SKM-1 (cell line): ENCODE measurements at regions not wholly inside any gene's neighbourhood (a gene's known extent, or its start where the extent isn't known, plus 50 kb on each side); places are given as distances from the start of the nearest gene placed in this dataset.
A peak's percentile ranks its signal among the peaks of the same experiment; 100 is the strongest.

Experiments
- DNase-seq: peaks from one replicate; lab custom pipeline; 2025; ENCODE audit not compliant: unreplicated experiment; lab: John Stamatoyannopoulos, UW

GRCh38 chr13:106352850-106353249 lies 182.6 kb downstream of the EFNB2 start:
- DNase-seq, result no peak

GRCh38 chr13:106351251-106351650 lies 184.2 kb downstream of the EFNB2 start:
- no peak for DNase-seq

DNA sequence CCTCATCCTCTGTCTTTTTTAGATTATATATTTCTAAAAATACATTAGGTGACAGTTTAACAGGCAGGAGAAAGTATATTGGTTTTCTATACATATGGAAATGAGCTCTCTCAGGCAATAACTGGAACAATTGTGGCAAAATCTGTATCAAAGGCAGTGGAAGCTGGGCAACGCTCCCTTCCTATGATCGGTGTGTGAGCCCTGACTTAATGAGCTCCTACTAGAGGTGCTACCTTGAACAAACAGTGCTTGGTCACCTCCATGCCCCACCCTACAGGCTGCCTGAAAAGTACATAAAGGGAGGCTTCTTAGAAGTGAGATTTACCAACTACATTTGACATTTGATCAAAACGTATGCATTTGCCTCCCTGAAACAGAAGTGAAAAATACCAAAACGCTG lies 185.3 kb downstream of the EFNB2 start:
- no peak for DNase-seq

- no peak for DNase-seq
These were observed 186.2 kb downstream of the EFNB2 start for GRCh38 chr13:106349080-106349931.

- no peak for DNase-seq
These were observed 187.2 kb downstream of the EFNB2 start for GRCh38 chr13:106348075-106348840.

DNA sequence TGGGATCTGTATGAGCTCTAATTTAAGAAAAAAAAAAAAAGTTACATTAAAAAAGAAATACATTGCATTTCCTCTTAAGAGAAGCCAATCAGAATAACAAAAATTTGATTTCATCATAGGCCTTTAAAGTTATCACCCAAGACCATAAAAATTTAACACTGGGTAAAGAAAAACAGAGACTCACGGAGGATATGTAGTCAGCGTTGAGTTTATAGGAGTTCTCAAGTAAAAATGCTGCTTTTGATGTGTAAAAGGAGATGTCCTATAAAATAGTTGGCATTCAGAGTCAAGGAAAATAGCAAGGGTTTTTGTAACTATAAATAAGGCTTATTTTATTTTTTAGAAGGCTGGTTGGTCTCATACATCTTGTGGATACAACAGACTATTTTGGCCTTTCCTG lies 191.1 kb downstream of the EFNB2 start:
- no peak for DNase-seq

DNA sequence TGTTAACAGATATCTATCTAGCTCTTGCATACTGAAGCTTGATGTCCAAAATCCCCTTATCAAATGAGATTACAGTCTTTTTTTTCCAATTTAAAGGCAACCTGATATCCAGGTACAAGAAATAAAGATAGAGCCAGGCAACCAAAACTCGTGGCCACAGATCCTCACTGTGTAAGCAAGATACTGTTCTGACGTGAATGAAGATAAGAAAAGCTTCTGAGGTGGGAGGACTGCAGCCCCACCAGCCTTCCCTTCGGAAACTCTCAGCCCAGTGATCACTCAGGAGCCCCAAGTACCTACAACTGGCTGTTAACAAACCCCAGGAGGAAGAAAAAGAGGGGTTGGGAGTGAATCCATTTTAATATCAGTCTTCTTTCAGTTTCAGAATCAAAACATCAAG lies 191.6 kb downstream of the EFNB2 start:
- DNase-seq, result no peak

GRCh38 chr13:106340249-106340648 lies 195.2 kb downstream of the EFNB2 start:
- DNase-seq, result no peak

- DNase-seq, result no peak
These were observed 198.2 kb downstream of the EFNB2 start for GRCh38 chr13:106337096-106337850.

DNA sequence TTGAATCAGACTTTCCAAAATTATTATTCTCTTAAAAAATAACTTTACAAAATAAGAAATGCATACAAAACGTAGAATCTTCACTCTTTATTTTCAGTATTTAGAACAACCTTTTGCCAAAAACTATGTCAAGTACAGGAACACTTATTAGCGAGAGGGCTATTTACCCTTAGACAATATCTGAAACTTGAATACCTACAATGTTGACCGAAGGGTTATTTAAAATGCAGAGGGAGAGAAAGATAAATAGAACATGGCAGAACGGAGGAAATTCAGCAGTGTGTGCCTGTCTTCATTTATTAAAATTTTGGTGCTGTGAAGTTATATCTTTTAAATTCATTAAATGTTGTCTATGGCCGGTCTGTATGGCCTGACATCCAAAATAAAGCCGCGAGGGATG lies 198.8 kb downstream of the EFNB2 start:
- no peak for DNase-seq

DNA sequence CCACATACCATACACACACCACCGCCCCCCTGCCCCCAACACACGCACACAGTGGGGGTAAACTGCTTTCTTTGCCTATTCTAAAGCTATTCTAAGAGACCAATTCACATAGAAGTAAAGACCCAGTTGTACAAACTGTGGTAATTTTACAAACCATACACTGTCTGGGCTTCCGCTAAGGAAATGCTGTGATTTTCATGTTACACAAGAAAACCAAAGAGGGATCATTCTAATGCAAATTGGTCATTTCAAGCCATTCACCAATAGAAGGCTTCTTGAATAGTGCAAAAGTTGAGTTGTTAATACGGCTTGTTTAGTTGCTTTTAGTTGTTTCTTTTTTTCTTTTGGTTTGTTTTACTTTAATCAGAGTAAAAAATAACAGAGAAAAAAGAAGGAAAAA lies 202.8 kb downstream of the EFNB2 start:
- DNase-seq, result no peak

DNA sequence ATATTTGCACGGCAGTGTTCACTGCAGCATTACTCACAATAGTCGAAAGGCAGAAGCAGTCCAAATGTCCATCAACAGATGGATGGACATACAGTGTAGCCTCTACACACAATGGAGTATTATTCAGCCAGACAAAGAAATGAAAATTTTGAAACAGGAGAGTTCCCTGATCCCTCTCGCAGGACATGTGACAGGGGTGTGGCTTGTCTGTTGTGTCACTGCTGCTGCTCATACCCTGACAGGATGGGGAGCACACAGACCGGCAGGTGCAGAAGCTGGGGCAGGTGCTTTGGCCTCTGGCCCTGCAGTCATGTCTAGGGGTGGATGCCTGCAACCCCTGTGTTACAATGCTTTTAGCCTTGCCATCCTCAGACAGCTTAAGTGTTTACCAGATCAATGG lies 204.3 kb downstream of the EFNB2 start:
- DNase-seq, result no peak

- DNase-seq, result no peak
These were observed 205.5 kb downstream of the EFNB2 start for GRCh38 chr13:106329941-106330340.

DNA sequence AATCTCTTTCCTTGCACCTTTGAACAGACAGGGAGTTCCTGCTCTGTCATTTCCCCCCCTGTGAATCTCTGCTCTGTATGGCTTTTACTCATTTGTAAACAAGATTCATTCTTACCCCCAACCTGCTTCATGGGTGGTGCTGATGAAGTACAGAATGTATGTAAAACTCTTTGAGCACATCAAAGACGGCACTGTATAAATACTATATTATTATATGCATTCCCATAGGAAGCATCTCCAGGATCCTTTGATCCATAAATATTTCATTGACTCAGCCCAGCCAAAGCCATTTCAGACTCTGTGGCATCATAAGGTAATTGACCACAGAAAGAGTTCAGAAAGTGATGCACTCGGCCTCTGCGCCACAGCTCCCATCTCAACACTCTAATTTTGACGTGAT lies 208.7 kb downstream of the EFNB2 start:
- DNase-seq, result no peak

DNA sequence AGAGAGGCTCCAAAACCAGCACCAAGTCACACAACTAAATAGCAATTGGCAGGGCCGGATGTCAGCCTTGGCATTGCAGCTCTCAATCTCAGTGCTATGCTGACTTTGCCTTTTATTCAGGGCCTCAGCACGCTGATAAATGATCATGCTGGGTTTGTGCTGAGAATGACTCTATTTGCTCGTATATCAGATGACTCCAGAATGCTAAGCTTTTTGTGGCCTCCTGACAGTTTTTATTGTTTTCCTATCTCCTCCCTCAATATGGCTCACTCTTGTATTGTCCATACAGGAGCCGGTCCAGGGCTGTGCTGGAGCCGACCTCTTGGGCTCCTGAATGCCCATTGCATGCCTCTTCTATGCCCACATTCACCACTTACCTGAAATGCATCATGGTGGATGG lies 211.0 kb downstream of the EFNB2 start:
- no peak for DNase-seq

DNA sequence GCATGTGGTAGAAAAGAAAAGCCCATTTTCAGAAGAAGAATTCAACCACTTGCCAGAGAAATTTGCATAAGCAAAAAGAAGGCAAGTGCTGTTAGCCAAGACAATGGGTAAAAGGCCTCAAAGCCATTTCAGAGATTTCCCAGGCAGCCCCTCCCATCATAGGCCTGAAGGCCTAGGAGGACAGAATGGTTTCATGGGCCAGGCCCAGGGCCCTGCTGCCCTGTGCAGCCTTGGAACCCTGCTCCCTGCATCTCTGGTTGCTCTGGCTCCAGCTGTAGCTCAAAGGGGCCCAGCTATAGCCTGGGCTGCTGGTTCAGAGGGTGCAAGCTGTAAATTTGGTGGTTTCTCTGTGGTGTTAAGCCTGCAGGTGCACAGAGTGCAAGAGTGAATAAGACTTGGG lies 212.8 kb downstream of the EFNB2 start:
- DNase-seq, result no peak

GRCh38 chr13:106318941-106319411 lies 216.5 kb downstream of the EFNB2 start:
- peak; percentile 28 for DNase-seq

DNA sequence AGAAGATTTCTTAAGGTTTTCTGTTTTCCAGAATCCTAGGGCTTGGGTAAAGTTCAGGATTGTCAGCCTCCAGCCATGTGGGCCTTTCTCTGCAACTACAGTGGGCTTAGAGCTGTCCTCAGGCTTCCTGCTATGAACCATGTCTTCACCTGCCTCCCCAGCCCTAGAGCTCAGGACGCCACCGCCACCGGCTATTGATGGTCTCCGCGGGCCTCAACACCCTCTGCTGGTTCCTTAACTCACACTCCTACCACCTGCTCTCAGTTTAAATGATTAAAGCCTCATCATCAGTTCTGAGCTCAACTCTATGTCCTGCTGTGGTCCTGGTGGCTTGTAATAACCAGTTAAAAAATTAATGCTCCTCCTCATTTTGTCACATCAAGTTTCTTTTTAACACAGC lies 221.0 kb downstream of the EFNB2 start:
- no peak for DNase-seq

GRCh38 chr13:106311004-106311403 lies 224.5 kb downstream of the EFNB2 start:
- no peak for DNase-seq

DNA sequence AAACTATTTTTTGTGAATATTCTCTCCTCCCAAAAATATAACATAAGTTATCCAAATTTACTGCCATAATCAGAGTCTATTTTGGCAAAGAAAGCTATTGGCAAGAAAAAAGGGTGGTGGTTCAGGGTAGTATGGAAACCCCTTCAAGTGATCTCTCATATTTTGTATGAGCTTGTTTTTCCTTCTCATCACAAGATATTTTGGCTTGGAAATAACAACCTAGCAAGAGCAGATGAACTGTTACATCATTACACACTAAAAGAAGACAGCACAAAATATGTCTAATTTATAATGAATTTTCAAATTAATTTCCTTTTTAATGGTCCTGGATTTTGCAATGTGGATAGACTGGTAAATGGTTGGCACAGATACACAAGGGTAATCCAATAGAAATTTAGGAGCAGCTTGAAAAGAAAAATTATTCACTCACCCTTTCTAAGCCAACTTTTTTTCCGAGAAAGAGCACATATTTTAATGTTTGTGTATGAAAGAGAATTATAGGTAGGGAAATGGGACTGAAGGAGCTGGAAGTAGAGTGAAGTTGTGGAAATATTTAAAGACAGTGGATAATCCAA lies 225.1 kb downstream of the EFNB2 start:
- DNase-seq, result no peak

DNA sequence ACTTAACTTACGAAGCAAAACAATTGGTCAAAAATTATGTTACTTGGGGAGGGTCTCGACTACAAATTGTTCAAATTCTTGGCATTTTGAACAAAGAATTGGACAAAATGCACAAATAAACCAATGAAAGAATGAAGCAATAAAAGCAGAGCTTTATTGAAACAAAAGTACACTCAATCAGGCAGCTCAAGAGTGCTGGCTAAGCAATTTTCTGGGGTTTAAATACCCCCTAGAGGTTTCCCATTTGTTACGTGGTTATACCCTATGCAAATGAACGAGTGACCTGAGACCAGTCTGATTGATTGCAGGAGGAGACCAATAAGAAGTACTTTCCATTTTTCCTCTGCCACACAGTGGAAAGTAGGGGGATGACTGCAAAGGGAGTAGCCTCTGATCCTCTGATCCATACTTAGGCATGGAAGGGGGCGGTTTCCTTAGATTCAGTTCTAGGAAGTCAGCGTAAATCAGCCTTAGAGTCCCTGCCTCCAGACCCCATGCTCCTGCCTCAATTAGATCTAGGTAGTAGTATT lies 228.6 kb downstream of the EFNB2 start:
- no peak for DNase-seq
